HepG2 (cell line): ENCODE measurements at regions not wholly inside any gene's neighbourhood (a gene's known extent, or its start where the extent isn't known, plus 50 kb on each side); places are given as distances from the start of the nearest gene placed in this dataset.

Experiments
- ATAC-seq: fragments of 200-7000 bp; cut with Tn5 transposase; 3 replicates; pipeline ENCODE4 v1.9.1; 2020; ENCODE audit warnings: mild to moderate bottlenecking, moderate library complexity
- BruUV-seq: library from RNA; stranded (reverse); fragments of 400-500 nt; replicated peaks from 2 replicates; lab custom pipeline; 2021; lab: Mats Ljungman, UMichigan
- CTCF ChIA-PET: fragments of 300-600 bp; formaldehyde crosslinking; extraction: SDS; loops from one replicate; lab custom pipeline; 2021; ENCODE audit warnings: low total read pairs, inconsistent platforms, low intra/inter-chr PET ratio; lab: Yijun Ruan, JAX
- POLR2A ChIA-PET: fragments of 350-600 bp; sonication (Branson Sonifier 250); formaldehyde crosslinking; loops from one replicate; lab custom pipeline; 2020; ENCODE audit warnings: antibody characterized with exemption, inconsistent platforms; lab: Yijun Ruan, JAX
- DNase-seq: peaks from one replicate; pipeline ENCODE4 v3.0.0-alpha.2; 2015; ENCODE audit warnings: low spot score
- FAIRE-seq: peaks from 3 replicates; lab custom pipeline; 2011; peaks lifted over from hg19 to GRCh38; lab: Jason Lieb, UNC
- H2AFZ ChIP-seq: one replicate; pipeline ENCODE4 v1.6.1; 2011; ENCODE audit warnings: low read length, inconsistent platforms
- H3K27ac ChIP-seq: fragments of 300-600 bp; 3 replicates; pipeline ENCODE4 v1.8.0; 2011; ENCODE audit warnings: mixed run types, mild to moderate bottlenecking, mixed read lengths, low read length, inconsistent platforms; ENCODE audit not compliant: insufficient read depth; ENCODE audit errors: extremely low read length
- H3K27me3 ChIP-seq, 2 experiments: fragments of 200-600 bp in 1 of 2; 2 replicates in 1 of 2; 3 replicates in 1 of 2; pipeline versions ENCODE4 v1.6.0 to v1.8.0; 2011; ENCODE audit warnings: low read length in 2 of 2, mild to moderate bottlenecking in 2 of 2, moderate library complexity in 2 of 2, inconsistent platforms in 1 of 2; ENCODE audit not compliant: insufficient read depth in 2 of 2, control insufficient read depth in 1 of 2
- H3K36me3 ChIP-seq, 2 experiments: fragments of 200-600 bp in 1 of 2; replicated peaks in 1 of 2; 2 replicates in 1 of 2; 3 replicates in 1 of 2; pipeline versions ENCODE4 v1.5.1 to v1.8.0; 2011; ENCODE audit warnings: low read length in 2 of 2, inconsistent platforms in 1 of 2; ENCODE audit not compliant: insufficient read depth in 2 of 2, control insufficient read depth in 1 of 2
- H3K4me1 ChIP-seq: 2 replicates; pipeline ENCODE4 v1.5.1; 2012; ENCODE audit warnings: low read length, inconsistent platforms; ENCODE audit not compliant: insufficient read depth
- H3K4me2 ChIP-seq: 2 replicates; pipeline ENCODE4 v1.6.0; 2011; ENCODE audit warnings: low read depth, low read length, inconsistent platforms
- H3K4me3 ChIP-seq, 3 experiments: fragments of 200-600 bp in 1 of 3; sonication (generic), shearing (Covaris generic) in 1 of 3; replicated peaks in 1 of 3; 2 replicates each; pipeline ENCODE4 v1.5.1; 2011 to 2016; ENCODE audit warnings: low read length in 3 of 3, inconsistent platforms in 2 of 3, low read depth in 2 of 3, mild to moderate bottlenecking in 2 of 3, control low read depth in 1 of 3, mixed read lengths in 1 of 3; ENCODE audit not compliant: insufficient read depth in 1 of 3
- H3K79me2 ChIP-seq: one replicate; pipeline ENCODE4 v1.6.1; 2011; ENCODE audit warnings: low read length, inconsistent platforms; ENCODE audit not compliant: insufficient read depth
- H3K9ac ChIP-seq: 2 replicates; pipeline ENCODE4 v1.6.0; 2011; ENCODE audit warnings: mild to moderate bottlenecking, low read depth, low read length, inconsistent platforms; ENCODE audit not compliant: insufficient read depth
- H3K9me3 ChIP-seq: 2 replicates; pipeline ENCODE4 v1.5.1; 2012; ENCODE audit warnings: mild to moderate bottlenecking, low read length
- H4K20me1 ChIP-seq: 2 replicates; pipeline ENCODE4 v1.6.0; 2011; ENCODE audit warnings: inconsistent platforms, mild to moderate bottlenecking, low read length, moderate library complexity; ENCODE audit not compliant: insufficient read depth
- HCFC1 ChIP-seq: fragments of 150-350 bp; IDR thresholded peaks from 2 replicates; pipeline ENCODE4 v1.6.1; 2014; ENCODE audit warnings: low read depth, low read length
- KLF16 ChIP-seq, 2 experiments: sonication (generic) in 1 of 2; formaldehyde crosslinking in 1 of 2; IDR thresholded peaks; 2 replicates each; pipeline versions ENCODE4 v1.6.1 to v1.8.0; 2016 to 2023; ENCODE audit warnings: missing genetic modification reagents in 2 of 2, missing compliant biosample characterization in 1 of 2
- MXI1 ChIP-seq: IDR thresholded peaks from 3 replicates; pipeline ENCODE4 v1.6.1; 2012; ENCODE audit warnings: low read depth, low read length, inconsistent platforms, borderline replicate concordance
- NFE2 ChIP-seq: sonication (generic); formaldehyde crosslinking; IDR thresholded peaks from 2 replicates; pipeline ENCODE4 v1.4.0; 2020; ENCODE audit warnings: missing genetic modification reagents
- SAFB2 ChIP-seq: sonication (generic); formaldehyde crosslinking; IDR thresholded peaks from 2 replicates; pipeline ENCODE4 v1.5.1; 2020; ENCODE audit warnings: missing genetic modification reagents, low read depth, mild to moderate bottlenecking, borderline replicate concordance
- ZNF350 ChIP-seq: sonication (generic); formaldehyde crosslinking; IDR thresholded peaks from 2 replicates; pipeline ENCODE4 v1.4.0; 2020; ENCODE audit warnings: mild to moderate bottlenecking, low read depth, missing genetic modification reagents, borderline replicate concordance
- ZNF562 ChIP-seq: sonication (generic); formaldehyde crosslinking; IDR thresholded peaks from 2 replicates; pipeline ENCODE4 v1.8.0; 2022; ENCODE audit warnings: missing genetic modification reagents, borderline replicate concordance
- WGBS: methylation state at CpG from one replicate; pipeline ENCODE4 v1.1.6; 2017; ENCODE audit warnings: low lambda C conversion rate; 5-methylcytosine and 5-hydroxymethylcytosine counted together
- in situ Hi-C: cut with HindIII; loops from 2 replicates; pipeline ENCODE4 v1.10.0; 2017; ENCODE audit warnings: low pct_unique_long_range_greater_than_20kb; ENCODE audit not compliant: extremely low pct_ligation_motif_present
- intact Hi-C: fragments of 100-400 bp; cut with micrococcal nuclease; formaldehyde crosslinking; loops from one replicate; pipeline ENCODE4 v1.10.0; 2022; ENCODE audit not compliant: unreplicated experiment
- TF ChIP-seq, protein P1 (sequence below): sonication (generic); formaldehyde crosslinking; IDR thresholded peaks from 2 replicates; pipeline ENCODE4 v1.8.1; 2022; ENCODE audit warnings: low read depth, mild to moderate bottlenecking, missing genetic modification reagents
- TF ChIP-seq, protein P2 (sequence below): sonication (generic); formaldehyde crosslinking; IDR thresholded peaks from 2 replicates; pipeline ENCODE4 v1.4.0; 2020; ENCODE audit warnings: missing genetic modification reagents
- TF ChIP-seq, protein P3 (sequence below): sonication (generic); formaldehyde crosslinking; IDR thresholded peaks from 2 replicates; pipeline ENCODE4 v1.5.0; 2020; ENCODE audit warnings: missing genetic modification reagents, mild to moderate bottlenecking, borderline replicate concordance

DNA sequence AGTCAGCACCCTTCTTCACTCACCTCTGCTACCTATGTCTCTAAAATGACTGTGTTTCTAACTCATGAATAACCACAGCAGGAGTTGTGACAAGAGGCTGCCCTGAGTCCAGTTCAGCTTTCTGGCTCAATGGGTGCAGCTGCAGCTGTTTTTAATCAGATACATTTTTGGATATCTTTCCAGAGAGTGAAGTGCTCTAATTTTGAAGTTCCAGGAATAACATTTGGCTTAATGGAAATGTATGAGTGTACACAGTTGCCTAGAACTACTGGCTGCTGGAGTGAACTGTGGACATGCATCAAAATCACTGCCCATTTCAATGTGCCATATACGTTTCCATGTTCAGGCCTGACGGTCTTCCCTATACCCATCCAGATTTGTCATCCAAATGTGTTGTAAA, 769.5 kb upstream of the ANO3 start:
- no TSS peak for BruUV-seq
- Histone ChIP-seq H3K79me2 (no peaks in the 10 kb centered on the region), H2AFZ (no peak overlapping the region), H3K4me1 (no peaks in the 10 kb centered on the region), H3K36me3 (no peaks in the 10 kb centered on the region), H3K9ac (no peak overlapping the region), H3K9me3 (no peaks in the 10 kb centered on the region), H3K4me3 (no peak overlapping the region), H3K4me2 (no peak overlapping the region), H3K27ac (no peak overlapping the region), H4K20me1 (no peaks in the 10 kb centered on the region), H3K27me3 (no peaks in the 10 kb centered on the region; a peak in 1 of 5 replicates)
- FAIRE-seq, result no peak
- in situ Hi-C loops, result no loop called here
- ChIA-PET CTCF (no interaction called here), POLR2A (no interaction called here)
- TF ChIP-seq KLF16 (CRISPR knock-in tag; IDR thresholded peaks at IDR 0.05) (no peak), MXI1 (no peak), ZNF350 (no peak), SAFB2 (CRISPR knock-in tag) (no peak), ZNF562 (CRISPR knock-in tag) (no peak), HCFC1 (no peak), NFE2 (no peak)
- TF ChIP-seq, protein P1, sequence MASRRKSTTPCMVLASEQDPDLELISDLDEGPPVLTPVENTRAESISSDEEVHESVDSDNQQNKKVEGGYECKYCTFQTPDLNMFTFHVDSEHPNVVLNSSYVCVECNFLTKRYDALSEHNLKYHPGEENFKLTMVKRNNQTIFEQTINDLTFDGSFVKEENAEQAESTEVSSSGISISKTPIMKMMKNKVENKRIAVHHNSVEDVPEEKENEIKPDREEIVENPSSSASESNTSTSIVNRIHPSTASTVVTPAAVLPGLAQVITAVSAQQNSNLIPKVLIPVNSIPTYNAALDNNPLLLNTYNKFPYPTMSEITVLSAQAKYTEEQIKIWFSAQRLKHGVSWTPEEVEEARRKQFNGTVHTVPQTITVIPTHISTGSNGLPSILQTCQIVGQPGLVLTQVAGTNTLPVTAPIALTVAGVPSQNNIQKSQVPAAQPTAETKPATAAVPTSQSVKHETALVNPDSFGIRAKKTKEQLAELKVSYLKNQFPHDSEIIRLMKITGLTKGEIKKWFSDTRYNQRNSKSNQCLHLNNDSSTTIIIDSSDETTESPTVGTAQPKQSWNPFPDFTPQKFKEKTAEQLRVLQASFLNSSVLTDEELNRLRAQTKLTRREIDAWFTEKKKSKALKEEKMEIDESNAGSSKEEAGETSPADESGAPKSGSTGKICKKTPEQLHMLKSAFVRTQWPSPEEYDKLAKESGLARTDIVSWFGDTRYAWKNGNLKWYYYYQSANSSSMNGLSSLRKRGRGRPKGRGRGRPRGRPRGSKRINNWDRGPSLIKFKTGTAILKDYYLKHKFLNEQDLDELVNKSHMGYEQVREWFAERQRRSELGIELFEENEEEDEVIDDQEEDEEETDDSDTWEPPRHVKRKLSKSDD (CRISPR knock-in tag), result no peak
- TF ChIP-seq, protein P2, sequence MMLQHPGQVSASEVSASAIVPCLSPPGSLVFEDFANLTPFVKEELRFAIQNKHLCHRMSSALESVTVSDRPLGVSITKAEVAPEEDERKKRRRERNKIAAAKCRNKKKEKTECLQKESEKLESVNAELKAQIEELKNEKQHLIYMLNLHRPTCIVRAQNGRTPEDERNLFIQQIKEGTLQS (CRISPR knock-in tag), result no peak
- TF ChIP-seq, protein P3, sequence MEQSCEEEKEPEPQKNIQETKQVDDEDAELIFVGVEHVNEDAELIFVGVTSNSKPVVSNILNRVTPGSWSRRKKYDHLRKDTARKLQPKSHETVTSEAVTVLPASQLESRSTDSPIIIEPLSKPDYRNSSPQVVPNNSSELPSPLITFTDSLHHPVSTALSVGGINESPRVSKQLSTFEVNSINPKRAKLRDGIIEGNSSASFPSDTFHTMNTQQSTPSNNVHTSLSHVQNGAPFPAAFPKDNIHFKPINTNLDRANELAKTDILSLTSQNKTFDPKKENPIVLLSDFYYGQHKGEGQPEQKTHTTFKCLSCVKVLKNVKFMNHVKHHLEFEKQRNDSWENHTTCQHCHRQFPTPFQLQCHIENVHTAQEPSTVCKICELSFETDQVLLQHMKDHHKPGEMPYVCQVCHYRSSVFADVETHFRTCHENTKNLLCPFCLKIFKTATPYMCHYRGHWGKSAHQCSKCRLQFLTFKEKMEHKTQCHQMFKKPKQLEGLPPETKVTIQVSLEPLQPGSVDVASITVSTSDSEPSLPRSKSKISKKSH, result no peak
- no peak for DNase-seq
- no peak for ATAC-seq
- WGBS, result 19% methylated on average over 2 of the region's 2 CpGs
- intact Hi-C loops, result no loop called here
